GM12878 (cell line): ENCODE measurements at regions not wholly inside any gene's neighbourhood (a gene's known extent, or its start where the extent isn't known, plus 50 kb on each side); places are given as distances from the start of the nearest gene placed in this dataset.

ENCODE experiments used
- ATAC-seq: fragments of 200-7000 bp; cut with Tn5 transposase; 3 replicates; pipeline ENCODE4 v1.9.1; 2020; ENCODE audit warnings: mild to moderate bottlenecking, moderate library complexity
- BruUV-seq: library from RNA; stranded (reverse); fragments of 400-500 nt; replicated peaks from 2 replicates; lab custom pipeline; 2021; lab: Mats Ljungman, UMichigan
- CTCF ChIA-PET: fragments of 300-600 bp; sonication (Branson Sonifier 250); formaldehyde crosslinking; extraction: SDS; loops from one replicate; lab custom pipeline; 2021; ENCODE audit warnings: inconsistent platforms; lab: Yijun Ruan, JAX
- POLR2A ChIA-PET: fragments of 350-600 bp; formaldehyde crosslinking; extraction: SDS; loops from one replicate; lab custom pipeline; 2021; ENCODE audit warnings: inconsistent platforms; lab: Charles Lee
- RAD21 ChIA-PET: fragments of 300-600 bp; sonication (Branson Sonifier 250); formaldehyde crosslinking; loops from one replicate; lab custom pipeline; 2023; ENCODE audit warnings: antibody characterized with exemption; ENCODE audit not compliant: unreplicated experiment; lab: Charles Lee
- SMC1A ChIA-PET: fragments of 300-600 bp; sonication (Branson Sonifier 250); formaldehyde crosslinking; loops from one replicate; lab custom pipeline; 2023; ENCODE audit not compliant: unreplicated experiment, uncharacterized antibody; lab: Charles Lee
- DNase-seq: peaks from one replicate; pipeline ENCODE4 v3.0.0-alpha.2; 2011; ENCODE audit warnings: low read depth, low spot score
- FAIRE-seq: peaks from 3 replicates; lab custom pipeline; 2011; peaks lifted over from hg19 to GRCh38; lab: Jason Lieb, UNC
- H2AFZ ChIP-seq: 2 replicates; pipeline ENCODE4 v1.6.0; 2011; ENCODE audit warnings: low read depth, low read length, control low read depth; ENCODE audit not compliant: control insufficient read depth
- H3K27ac ChIP-seq: 2 replicates; pipeline ENCODE4 v1.5.1; 2011; ENCODE audit warnings: control low read depth; ENCODE audit not compliant: control insufficient read depth, insufficient read depth
- H3K27me3 ChIP-seq, 2 experiments: replicated peaks in 1 of 2; 2 replicates each; pipeline versions ENCODE4 v1.6.0 to v1.6.1; 2011; ENCODE audit warnings: low read length in 1 of 2; ENCODE audit not compliant: control insufficient read depth in 2 of 2, insufficient read depth in 2 of 2
- H3K36me3 ChIP-seq, 2 experiments: 2 replicates each; pipeline ENCODE4 v1.5.1; 2011; ENCODE audit warnings: low read length in 1 of 2; ENCODE audit not compliant: control insufficient read depth in 2 of 2, insufficient read depth in 2 of 2
- H3K4me1 ChIP-seq: 2 replicates; pipeline ENCODE4 v1.6.1; 2011; ENCODE audit warnings: mild to moderate bottlenecking, low read length, moderate library complexity, mixed read lengths; ENCODE audit not compliant: control insufficient read depth, insufficient read depth
- H3K4me2 ChIP-seq: 2 replicates; pipeline ENCODE4 v1.6.0; 2011; ENCODE audit warnings: control low read depth; ENCODE audit not compliant: control insufficient read depth, insufficient read depth
- H3K4me3 ChIP-seq: fragments of 200-600 bp; sonication (generic); 2 replicates; pipeline ENCODE4 v1.5.1; 2016
- H3K79me2 ChIP-seq: 2 replicates; pipeline ENCODE4 v1.6.0; 2011; ENCODE audit warnings: low read length; ENCODE audit not compliant: control insufficient read depth, insufficient read depth
- H3K9ac ChIP-seq: 2 replicates; pipeline ENCODE4 v1.8.0; 2011; ENCODE audit warnings: low read length, control low read depth, mixed read lengths; ENCODE audit not compliant: control insufficient read depth, insufficient read depth
- H3K9me3 ChIP-seq: replicated peaks from 3 replicates; pipeline ENCODE4 v1.5.1; 2011; ENCODE audit warnings: mild to moderate bottlenecking, low read length; ENCODE audit not compliant: control insufficient read depth, insufficient read depth
- H4K20me1 ChIP-seq: 2 replicates; pipeline ENCODE4 v1.6.0; 2011; ENCODE audit not compliant: control insufficient read depth, insufficient read depth
- BRCA1 ChIP-seq: IDR thresholded peaks from 2 replicates; pipeline ENCODE4 v1.6.1; 2011; ENCODE audit warnings: low read depth, low read length, improper control_type of control experiment
- FOS ChIP-seq: IDR thresholded peaks from 3 replicates; pipeline ENCODE4 v1.6.1; 2011; ENCODE audit warnings: borderline replicate concordance; ENCODE audit not compliant: insufficient read length; ENCODE audit errors: extremely low read depth
- GABPA ChIP-seq: IDR thresholded peaks from 2 replicates; pipeline ENCODE4 v1.6.1; 2014; ENCODE audit warnings: antibody characterized with exemption, low read depth, mild to moderate bottlenecking, inconsistent platforms
- IRF4 ChIP-seq: IDR thresholded peaks from 2 replicates; pipeline ENCODE4 v1.6.1; 2011; ENCODE audit warnings: low read depth, low read length
- PAX8 ChIP-seq: fragments of 450-650 bp; IDR thresholded peaks from 2 replicates; pipeline ENCODE4 v1.6.1; 2017; ENCODE audit warnings: mild to moderate bottlenecking, moderate library complexity
- POLR2AphosphoS5 ChIP-seq: IDR thresholded peaks from 2 replicates; pipeline ENCODE4 v1.6.1; 2011; ENCODE audit warnings: mild to moderate bottlenecking, low read length, inconsistent platforms
- SRF ChIP-seq, 2 experiments: IDR thresholded peaks; 2 replicates each; pipeline ENCODE4 v1.6.1; 2011; ENCODE audit warnings: low read depth in 2 of 2, low read length in 2 of 2, mild to moderate bottlenecking in 1 of 2, moderate library complexity in 1 of 2
- ZNF207 ChIP-seq: fragments of 450-650 bp; IDR thresholded peaks from 2 replicates; pipeline ENCODE4 v1.6.1; 2014; ENCODE audit warnings: antibody characterized with exemption, mild to moderate bottlenecking, borderline replicate concordance
- ZZZ3 ChIP-seq: IDR thresholded peaks from 2 replicates; pipeline ENCODE4 v1.6.1; 2011; ENCODE audit warnings: low read depth; ENCODE audit not compliant: control insufficient read depth, insufficient read length
- WGBS: methylation state at CpG from one replicate; pipeline ENCODE4 v1.1.6; 2016; ENCODE audit warnings: low lambda C conversion rate; ENCODE audit not compliant: insufficient replicate concordance, insufficient coverage; ENCODE audit errors: missing lambda C conversion rate; 5-methylcytosine and 5-hydroxymethylcytosine counted together
- in situ Hi-C: fragments of 300-500 bp; cut with MboI; formaldehyde crosslinking; loops from 9 replicates; pipeline ENCODE4 v1.14.3; 2018; ENCODE audit warnings: mixed read lengths
- intact Hi-C: fragments of 100-400 bp; cut with micrococcal nuclease; formaldehyde crosslinking; loops from one replicate; pipeline ENCODE4 v1.14.2; 2022; ENCODE audit not compliant: unreplicated experiment
- TF ChIP-seq, protein P1 (sequence below): fragments of 450-650 bp; IDR thresholded peaks from 2 replicates; pipeline ENCODE4 v1.6.1; 2017; ENCODE audit warnings: mild to moderate bottlenecking, moderate library complexity
- TF ChIP-seq, protein P2 (sequence below): fragments of 450-650 bp; IDR thresholded peaks from 2 replicates; pipeline ENCODE4 v1.6.1; 2017; ENCODE audit warnings: antibody characterized with exemption, mild to moderate bottlenecking, moderate library complexity
- TF ChIP-seq, protein P3 (sequence below): fragments of 450-650 bp; IDR thresholded peaks from 2 replicates; pipeline ENCODE4 v1.6.1; 2014; ENCODE audit warnings: mild to moderate bottlenecking

DNA sequence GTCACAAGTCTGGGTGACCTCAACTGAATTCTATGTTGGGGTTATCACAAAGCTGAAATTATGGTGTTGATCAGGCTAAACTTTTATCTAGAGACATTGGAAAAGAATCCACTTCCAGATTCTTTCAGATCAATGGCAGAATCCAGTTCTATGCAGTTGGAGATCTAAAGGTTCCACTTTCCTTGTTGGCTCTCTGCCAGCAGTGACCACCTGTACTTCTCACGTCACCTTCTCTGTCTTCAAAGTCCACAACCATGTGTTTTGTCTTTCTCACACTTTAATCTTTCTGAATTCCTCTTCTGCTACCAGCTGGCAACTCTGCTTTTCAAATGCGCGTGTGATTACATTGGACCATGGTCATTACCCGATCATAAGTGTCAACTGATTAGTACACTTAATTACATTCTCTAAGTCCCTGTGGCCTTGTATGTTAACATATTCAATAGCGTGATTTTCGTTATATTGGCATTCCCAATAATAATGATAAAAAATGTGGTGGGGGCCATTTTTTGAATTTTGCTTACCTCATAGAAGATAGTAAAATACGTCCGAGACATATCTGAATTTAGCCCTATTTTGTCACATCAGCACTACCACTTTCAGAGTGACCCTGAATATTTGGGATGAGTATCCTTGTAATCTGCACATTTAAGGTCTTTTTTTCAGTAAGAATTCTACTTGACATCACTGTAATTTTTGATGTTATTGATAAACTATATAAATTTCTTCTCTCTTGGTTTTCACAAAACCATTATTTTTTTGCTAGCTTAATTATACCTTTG lies 73.7 kb upstream of the PRDM9 start (continued):
- TF ChIP-seq POLR2AphosphoS5 (no peak), SRF (IDR thresholded peaks at IDR 0.05; ENCODE audit: low read depth in 2 of 2, low read length in 2 of 2) (no peak)

DNA sequence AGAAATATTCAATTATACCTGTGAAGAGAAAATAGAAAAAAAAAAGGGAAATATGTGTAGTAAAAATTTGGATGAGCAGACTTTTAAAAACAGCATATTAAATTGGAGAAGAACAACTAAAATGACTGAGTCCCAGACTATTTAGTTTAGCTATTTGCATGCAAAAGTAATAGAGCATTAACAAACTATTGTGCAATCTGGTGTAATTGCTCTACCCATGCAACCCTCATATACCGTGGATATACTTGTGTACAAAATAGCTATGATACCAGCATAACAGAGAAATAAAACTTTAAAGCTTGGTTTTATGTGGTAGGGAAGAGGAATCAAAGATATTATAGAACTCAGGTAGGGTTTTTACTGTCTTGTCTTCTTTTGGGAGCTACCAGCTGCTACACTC lies 78.7 kb upstream of the PRDM9 start:
- FAIRE-seq (no peak), ATAC-seq (no peak), DNase-seq (no peak)
- Histone ChIP-seq H3K27ac (no peak overlapping the region), H3K79me2 (no peaks in the 10 kb centered on the region), H3K4me3 (no peak overlapping the region), H3K27me3 (no peaks in the 10 kb centered on the region), H2AFZ (no peak overlapping the region), H3K36me3 (no peaks in the 10 kb centered on the region), H3K4me2 (no peak overlapping the region), H3K9ac (no peak overlapping the region), H3K4me1 (no peaks in the 10 kb centered on the region), H3K9me3 (no peaks in the 10 kb centered on the region), H4K20me1 (no peaks in the 10 kb centered on the region)
- in situ Hi-C loops (no loop called here), intact Hi-C loops (no loop called here)
- RAD21 ChIA-PET = no interaction called here
- POLR2A ChIA-PET = no interaction called here
- BruUV-seq = no TSS peak
- CTCF ChIA-PET = no interaction called here
- WGBS = 56% methylated on average over 1 of the region's 1 CpG
- SMC1A ChIA-PET = no interaction called here
- TF ChIP-seq FOS (no peak), BRCA1 (no peak), GABPA (no peak), ZNF207 (no peak), IRF4 (no peak), ZZZ3 (no peak), PAX8 (no peak)
- TF ChIP-seq, protein P1, sequence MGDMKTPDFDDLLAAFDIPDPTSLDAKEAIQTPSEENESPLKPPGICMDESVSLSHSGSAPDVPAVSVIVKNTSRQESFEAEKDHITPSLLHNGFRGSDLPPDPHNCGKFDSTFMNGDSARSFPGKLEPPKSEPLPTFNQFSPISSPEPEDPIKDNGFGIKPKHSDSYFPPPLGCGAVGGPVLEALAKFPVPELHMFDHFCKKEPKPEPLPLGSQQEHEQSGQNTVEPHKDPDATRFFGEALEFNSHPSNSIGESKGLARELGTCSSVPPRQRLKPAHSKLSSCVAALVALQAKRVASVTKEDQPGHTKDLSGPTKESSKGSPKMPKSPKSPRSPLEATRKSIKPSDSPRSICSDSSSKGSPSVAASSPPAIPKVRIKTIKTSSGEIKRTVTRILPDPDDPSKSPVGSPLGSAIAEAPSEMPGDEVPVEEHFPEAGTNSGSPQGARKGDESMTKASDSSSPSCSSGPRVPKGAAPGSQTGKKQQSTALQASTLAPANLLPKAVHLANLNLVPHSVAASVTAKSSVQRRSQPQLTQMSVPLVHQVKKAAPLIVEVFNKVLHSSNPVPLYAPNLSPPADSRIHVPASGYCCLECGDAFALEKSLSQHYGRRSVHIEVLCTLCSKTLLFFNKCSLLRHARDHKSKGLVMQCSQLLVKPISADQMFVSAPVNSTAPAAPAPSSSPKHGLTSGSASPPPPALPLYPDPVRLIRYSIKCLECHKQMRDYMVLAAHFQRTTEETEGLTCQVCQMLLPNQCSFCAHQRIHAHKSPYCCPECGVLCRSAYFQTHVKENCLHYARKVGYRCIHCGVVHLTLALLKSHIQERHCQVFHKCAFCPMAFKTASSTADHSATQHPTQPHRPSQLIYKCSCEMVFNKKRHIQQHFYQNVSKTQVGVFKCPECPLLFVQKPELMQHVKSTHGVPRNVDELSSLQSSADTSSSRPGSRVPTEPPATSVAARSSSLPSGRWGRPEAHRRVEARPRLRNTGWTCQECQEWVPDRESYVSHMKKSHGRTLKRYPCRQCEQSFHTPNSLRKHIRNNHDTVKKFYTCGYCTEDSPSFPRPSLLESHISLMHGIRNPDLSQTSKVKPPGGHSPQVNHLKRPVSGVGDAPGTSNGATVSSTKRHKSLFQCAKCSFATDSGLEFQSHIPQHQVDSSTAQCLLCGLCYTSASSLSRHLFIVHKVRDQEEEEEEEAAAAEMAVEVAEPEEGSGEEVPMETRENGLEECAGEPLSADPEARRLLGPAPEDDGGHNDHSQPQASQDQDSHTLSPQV = no peak
- TF ChIP-seq, protein P2, sequence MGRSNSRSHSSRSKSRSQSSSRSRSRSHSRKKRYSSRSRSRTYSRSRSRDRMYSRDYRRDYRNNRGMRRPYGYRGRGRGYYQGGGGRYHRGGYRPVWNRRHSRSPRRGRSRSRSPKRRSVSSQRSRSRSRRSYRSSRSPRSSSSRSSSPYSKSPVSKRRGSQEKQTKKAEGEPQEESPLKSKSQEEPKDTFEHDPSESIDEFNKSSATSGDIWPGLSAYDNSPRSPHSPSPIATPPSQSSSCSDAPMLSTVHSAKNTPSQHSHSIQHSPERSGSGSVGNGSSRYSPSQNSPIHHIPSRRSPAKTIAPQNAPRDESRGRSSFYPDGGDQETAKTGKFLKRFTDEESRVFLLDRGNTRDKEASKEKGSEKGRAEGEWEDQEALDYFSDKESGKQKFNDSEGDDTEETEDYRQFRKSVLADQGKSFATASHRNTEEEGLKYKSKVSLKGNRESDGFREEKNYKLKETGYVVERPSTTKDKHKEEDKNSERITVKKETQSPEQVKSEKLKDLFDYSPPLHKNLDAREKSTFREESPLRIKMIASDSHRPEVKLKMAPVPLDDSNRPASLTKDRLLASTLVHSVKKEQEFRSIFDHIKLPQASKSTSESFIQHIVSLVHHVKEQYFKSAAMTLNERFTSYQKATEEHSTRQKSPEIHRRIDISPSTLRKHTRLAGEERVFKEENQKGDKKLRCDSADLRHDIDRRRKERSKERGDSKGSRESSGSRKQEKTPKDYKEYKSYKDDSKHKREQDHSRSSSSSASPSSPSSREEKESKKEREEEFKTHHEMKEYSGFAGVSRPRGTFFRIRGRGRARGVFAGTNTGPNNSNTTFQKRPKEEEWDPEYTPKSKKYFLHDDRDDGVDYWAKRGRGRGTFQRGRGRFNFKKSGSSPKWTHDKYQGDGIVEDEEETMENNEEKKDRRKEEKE = no peak
- TF ChIP-seq, protein P3, sequence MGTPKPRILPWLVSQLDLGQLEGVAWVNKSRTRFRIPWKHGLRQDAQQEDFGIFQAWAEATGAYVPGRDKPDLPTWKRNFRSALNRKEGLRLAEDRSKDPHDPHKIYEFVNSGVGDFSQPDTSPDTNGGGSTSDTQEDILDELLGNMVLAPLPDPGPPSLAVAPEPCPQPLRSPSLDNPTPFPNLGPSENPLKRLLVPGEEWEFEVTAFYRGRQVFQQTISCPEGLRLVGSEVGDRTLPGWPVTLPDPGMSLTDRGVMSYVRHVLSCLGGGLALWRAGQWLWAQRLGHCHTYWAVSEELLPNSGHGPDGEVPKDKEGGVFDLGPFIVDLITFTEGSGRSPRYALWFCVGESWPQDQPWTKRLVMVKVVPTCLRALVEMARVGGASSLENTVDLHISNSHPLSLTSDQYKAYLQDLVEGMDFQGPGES = no peak
